IMR-90 (cell line): ENCODE measurements at regions not wholly inside any gene's neighbourhood (a gene's known extent, or its start where the extent isn't known, plus 50 kb on each side); places are given as distances from the start of the nearest gene placed in this dataset.

ENCODE experiments used
- ATAC-seq: fragments of 200-7000 bp; cut with Tn5 transposase; 2 replicates; pipeline ENCODE4 v1.9.1; 2020; ENCODE audit warnings: low read depth, mild to moderate bottlenecking, moderate library complexity
- BruUV-seq: library from RNA; stranded (reverse); fragments of 400-500 nt; replicated peaks from 2 replicates; lab custom pipeline; 2021; lab: Mats Ljungman, UMichigan
- CTCF ChIA-PET: fragments of 300-600 bp; formaldehyde crosslinking; extraction: SDS; loops from one replicate; lab custom pipeline; 2021; ENCODE audit warnings: antibody characterized with exemption; lab: Yijun Ruan, JAX
- POLR2A ChIA-PET: fragments of 300-600 bp; sonication (Branson Sonifier 250); formaldehyde crosslinking; loops from one replicate; lab custom pipeline; 2022; ENCODE audit warnings: antibody characterized with exemption; ENCODE audit not compliant: unreplicated experiment; lab: Charles Lee
- DNase-seq: peaks from one replicate; pipeline ENCODE4 v3.0.0; 2013
- H2AFZ ChIP-seq: replicated peaks from 2 replicates; pipeline ENCODE3; 2013; ENCODE audit warnings: low read length, mild to moderate bottlenecking; ENCODE audit not compliant: poor library complexity
- H2AK5ac ChIP-seq: 2 replicates; pipeline ENCODE4 v1.6.1; 2013; ENCODE audit warnings: low read depth, low read length, inconsistent platforms
- H2AK9ac ChIP-seq: replicated peaks from 2 replicates; pipeline ENCODE3; 2013; ENCODE audit warnings: mild to moderate bottlenecking, low read depth, low read length, moderate library complexity; ENCODE audit not compliant: poor library complexity
- H2BK120ac ChIP-seq: 2 replicates; pipeline ENCODE4 v1.6.1; 2013; ENCODE audit warnings: low read depth, low read length, inconsistent platforms
- H2BK15ac ChIP-seq: 3 replicates; pipeline ENCODE4 v1.6.1; 2013; ENCODE audit warnings: low read depth, low read length, inconsistent platforms
- H2BK20ac ChIP-seq: 2 replicates; pipeline ENCODE4 v1.6.1; 2013; ENCODE audit warnings: low read depth, mild to moderate bottlenecking, inconsistent platforms, low read length, moderate library complexity
- H2BK5ac ChIP-seq: 2 replicates; pipeline ENCODE4 v1.6.1; 2013; ENCODE audit warnings: mild to moderate bottlenecking, low read depth, low read length, inconsistent platforms; ENCODE audit not compliant: poor library complexity, severe bottlenecking
- H3K14ac ChIP-seq: replicated peaks from 2 replicates; pipeline ENCODE4 v1.6.1; 2013; ENCODE audit warnings: low read depth, low read length, inconsistent platforms
- H3K18ac ChIP-seq: 2 replicates; pipeline ENCODE4 v1.6.1; 2013; ENCODE audit warnings: low read depth, low read length, control low read depth
- H3K23ac ChIP-seq: 2 replicates; pipeline ENCODE4 v1.6.1; 2013; ENCODE audit warnings: low read depth, low read length, inconsistent platforms
- H3K27ac ChIP-seq: 2 replicates; pipeline ENCODE4 v1.5.1; 2013; ENCODE audit warnings: mild to moderate bottlenecking, control low read depth, low read length; ENCODE audit not compliant: insufficient read depth
- H3K27me3 ChIP-seq: 2 replicates; pipeline ENCODE4 v1.6.1; 2013; ENCODE audit warnings: low read length; ENCODE audit not compliant: control insufficient read depth, insufficient read depth
- H3K36me3 ChIP-seq: 2 replicates; pipeline ENCODE4 v1.6.1; 2013; ENCODE audit warnings: low read length, mixed read lengths; ENCODE audit not compliant: control insufficient read depth, insufficient read depth
- H3K4ac ChIP-seq: 2 replicates; pipeline ENCODE4 v1.6.1; 2013; ENCODE audit warnings: low read depth, low read length, inconsistent platforms
- H3K4me1 ChIP-seq: 2 replicates; pipeline ENCODE4 v1.6.1; 2013; ENCODE audit warnings: low read length, mixed read lengths; ENCODE audit not compliant: control insufficient read depth, insufficient read depth
- H3K4me2 ChIP-seq: 2 replicates; pipeline ENCODE4 v1.6.1; 2013; ENCODE audit warnings: low read depth, mild to moderate bottlenecking, control low read depth, low read length, moderate library complexity
- H3K4me3 ChIP-seq: 2 replicates; pipeline ENCODE4 v1.5.1; 2013; ENCODE audit warnings: low read depth, mild to moderate bottlenecking, control low read depth, low read length, moderate library complexity; ENCODE audit not compliant: insufficient read depth
- H3K56ac ChIP-seq: 2 replicates; pipeline ENCODE4 v1.6.1; 2013; ENCODE audit warnings: low read length, inconsistent platforms; ENCODE audit not compliant: insufficient read depth; ENCODE audit errors: extremely low read depth
- H3K79me1 ChIP-seq, 2 experiments: 2 replicates each; pipeline ENCODE4 v1.6.1; 2013; ENCODE audit warnings: low read length in 2 of 2, inconsistent platforms in 1 of 2, low read depth in 1 of 2
- H3K9ac ChIP-seq: 2 replicates; pipeline ENCODE4 v1.6.1; 2013; ENCODE audit warnings: low read depth, low read length, control low read depth
- H3K9me1 ChIP-seq: 2 replicates; pipeline ENCODE4 v1.6.1; 2013; ENCODE audit warnings: low read length, inconsistent platforms; ENCODE audit not compliant: insufficient read depth
- H3K9me3 ChIP-seq: 2 replicates; pipeline ENCODE4 v1.6.1; 2013; ENCODE audit warnings: low read length; ENCODE audit not compliant: control insufficient read depth, insufficient read depth
- H4K20me1 ChIP-seq: 2 replicates; pipeline ENCODE4 v1.6.1; 2013; ENCODE audit warnings: low read length, inconsistent platforms; ENCODE audit not compliant: insufficient read depth
- H4K5ac ChIP-seq: 2 replicates; pipeline ENCODE4 v1.6.1; 2013; ENCODE audit warnings: mild to moderate bottlenecking, low read depth, low read length, control low read depth
- H4K8ac ChIP-seq, 2 experiments: 2 replicates each; pipeline ENCODE4 v1.6.1; 2013; ENCODE audit warnings: low read depth in 2 of 2, low read length in 2 of 2, control low read depth in 1 of 2, inconsistent platforms in 1 of 2
- H4K91ac ChIP-seq: 2 replicates; pipeline ENCODE4 v1.6.1; 2013; ENCODE audit warnings: low read depth, low read length, inconsistent platforms; ENCODE audit not compliant: insufficient read depth
- BHLHE40 ChIP-seq: fragments of 150-350 bp; IDR thresholded peaks from 2 replicates; pipeline ENCODE4 v1.6.1; 2016; ENCODE audit warnings: mild to moderate bottlenecking, low read depth, low read length
- CEBPB ChIP-seq: IDR thresholded peaks from 2 replicates; pipeline ENCODE4 v1.6.1; 2012; ENCODE audit warnings: low read depth, low read length, improper control_type of control experiment
- CHD1 ChIP-seq: IDR thresholded peaks from 2 replicates; pipeline ENCODE4 v1.6.1; 2012; ENCODE audit warnings: low read depth, low read length, improper control_type of control experiment
- FOS ChIP-seq: fragments of 150-350 bp; IDR thresholded peaks from 2 replicates; pipeline ENCODE4 v1.6.1; 2016; ENCODE audit warnings: low read depth, low read length
- MAFK ChIP-seq: IDR thresholded peaks from 2 replicates; pipeline ENCODE4 v1.6.1; 2012; ENCODE audit warnings: low read depth, low read length, improper control_type of control experiment
- MAZ ChIP-seq: IDR thresholded peaks from 2 replicates; pipeline ENCODE4 v1.6.1; 2012; ENCODE audit warnings: low read depth, mild to moderate bottlenecking, low read length, improper control_type of control experiment, moderate library complexity, borderline replicate concordance
- MXI1 ChIP-seq: IDR thresholded peaks from 2 replicates; pipeline ENCODE4 v1.6.1; 2012; ENCODE audit warnings: low read depth, mild to moderate bottlenecking, low read length, moderate library complexity, borderline replicate concordance
- NFE2L2 ChIP-seq: fragments of 150-350 bp; IDR thresholded peaks from 2 replicates; pipeline ENCODE4 v1.6.1; 2016; ENCODE audit warnings: low read depth, mild to moderate bottlenecking, low read length
- RCOR1 ChIP-seq: IDR thresholded peaks from 2 replicates; pipeline ENCODE4 v1.6.1; 2012; ENCODE audit warnings: mild to moderate bottlenecking, low read length, improper control_type of control experiment; ENCODE audit not compliant: insufficient replicate concordance
- RFX5 ChIP-seq: IDR thresholded peaks from 2 replicates; pipeline ENCODE4 v1.8.0; 2012; ENCODE audit warnings: low read depth, mild to moderate bottlenecking, low read length, moderate library complexity
- WGBS, 2 experiments: methylation state at CpG; one replicate each; pipeline versions ENCODE4 v1.1.5 to v1.1.7; 2013; ENCODE audit warnings: missing lambda C conversion rate in 2 of 2; ENCODE audit not compliant: insufficient read length in 1 of 2; ENCODE audit errors: extremely low coverage in 2 of 2; 5-methylcytosine and 5-hydroxymethylcytosine counted together
- dilution Hi-C: fragments of 300-500 bp; cut with HindIII; formaldehyde crosslinking; loops from one replicate; pipeline ENCODE4 v1.14.3; 2018; ENCODE audit warnings: low sequenced_read_pairs; ENCODE audit not compliant: unreplicated experiment
- in situ Hi-C: fragments of 300-500 bp; cut with MboI; formaldehyde crosslinking; loops from 3 replicates; pipeline ENCODE4 v1.14.3; 2019; ENCODE audit warnings: low sequenced_read_pairs, inconsistent platforms, mixed read lengths
- intact Hi-C: fragments of 100-400 bp; cut with micrococcal nuclease; formaldehyde crosslinking; loops from 2 replicates; pipeline ENCODE4 v1.10.0; 2022
- TF ChIP-seq, protein P1 (sequence below): fragments of 150-350 bp; IDR thresholded peaks from 2 replicates; pipeline ENCODE4 v1.6.1; 2017; ENCODE audit warnings: mild to moderate bottlenecking, antibody characterized with exemption, low read length, low read depth
- TF ChIP-seq, protein P2 (sequence below): fragments of 150-350 bp; IDR thresholded peaks from 2 replicates; pipeline ENCODE4 v1.6.1; 2016; ENCODE audit warnings: low read depth, mild to moderate bottlenecking, low read length, moderate library complexity, borderline replicate concordance
- TF ChIP-seq, protein P3 (sequence below): conservative IDR thresholded peaks from 2 replicates; pipeline ENCODE4 v1.5.1; 2012; ENCODE audit warnings: mild to moderate bottlenecking, low read depth, low read length, improper control_type of control experiment

DNA sequence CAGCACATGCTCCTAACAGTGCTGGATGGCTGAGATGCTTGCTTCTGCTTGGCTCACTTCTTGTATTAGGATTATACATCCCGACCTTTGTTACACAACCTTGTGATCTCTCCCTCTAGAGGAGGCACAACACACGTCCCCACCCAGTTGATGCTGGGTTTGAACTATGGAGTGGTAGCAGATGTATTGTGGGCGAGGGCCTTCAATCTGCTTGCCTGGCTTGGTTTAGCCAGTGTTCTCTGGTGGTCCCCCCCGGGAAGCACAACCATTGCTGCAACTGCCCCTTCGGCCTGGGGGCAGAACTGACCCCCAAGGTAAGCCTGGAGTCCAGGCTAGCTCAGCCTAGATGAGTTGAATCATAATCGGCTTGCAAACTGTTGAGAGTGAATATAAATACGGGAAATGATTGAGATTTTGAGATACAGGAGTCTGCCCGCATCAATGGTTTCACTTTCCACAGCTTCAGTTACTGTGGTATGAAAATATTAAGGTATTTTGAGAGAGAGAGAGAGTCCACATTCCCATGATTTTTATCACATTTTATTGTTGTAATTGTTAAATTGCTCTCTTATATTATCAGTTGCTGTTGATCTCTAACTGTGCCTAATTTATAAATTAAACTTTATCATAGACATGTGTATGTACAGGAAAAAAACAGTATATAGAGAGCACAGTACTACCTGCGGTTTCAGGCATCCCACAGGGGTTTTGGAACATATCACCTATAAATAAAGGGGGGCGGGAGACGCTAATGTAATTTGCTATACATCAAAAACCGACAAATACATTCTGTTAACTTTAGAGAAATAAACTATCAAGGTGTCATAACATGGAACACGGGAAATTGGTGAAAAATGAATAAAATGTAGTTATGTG, 482.0 kb upstream of the B3GAT1 start:
- H4K5ac ChIP-seq, result no peak overlapping the region
- no peak overlapping the region for H3K4me3 ChIP-seq
- no peak overlapping the region for H2BK5ac ChIP-seq
- no peaks in the 10 kb centered on the region for H4K20me1 ChIP-seq
- H3K27me3 ChIP-seq, result no peaks in the 10 kb centered on the region
- no peak overlapping the region for H3K9ac ChIP-seq
- no peak overlapping the region for H2AFZ ChIP-seq
- H3K9me1 ChIP-seq, result no peaks in the 10 kb centered on the region
- BruUV-seq, result no TSS peak
- H3K23ac ChIP-seq, result no peak overlapping the region
- no peak overlapping the region for H3K4me2 ChIP-seq
- ChIA-PET POLR2A (no interaction called here), CTCF (no interaction called here)
- H3K56ac ChIP-seq, result no peak overlapping the region
- H4K91ac ChIP-seq, result no peak overlapping the region
- H3K4me1 ChIP-seq, result no peaks in the 10 kb centered on the region
- no peak overlapping the region for H2AK5ac ChIP-seq
- 32% methylated on average over 2 of the region's 13 CpGs; no CpG with 5 or more reads in 1 of the 2 experiments for WGBS, 2 experiments
- in situ Hi-C loops, result no loop called here
- no peak overlapping the region for H2AK9ac ChIP-seq
- no peak overlapping the region for H3K27ac ChIP-seq
- no peak overlapping the region for H2BK120ac ChIP-seq
- ATAC-seq (no peak), DNase-seq (no peak)
- TF ChIP-seq, protein P1, sequence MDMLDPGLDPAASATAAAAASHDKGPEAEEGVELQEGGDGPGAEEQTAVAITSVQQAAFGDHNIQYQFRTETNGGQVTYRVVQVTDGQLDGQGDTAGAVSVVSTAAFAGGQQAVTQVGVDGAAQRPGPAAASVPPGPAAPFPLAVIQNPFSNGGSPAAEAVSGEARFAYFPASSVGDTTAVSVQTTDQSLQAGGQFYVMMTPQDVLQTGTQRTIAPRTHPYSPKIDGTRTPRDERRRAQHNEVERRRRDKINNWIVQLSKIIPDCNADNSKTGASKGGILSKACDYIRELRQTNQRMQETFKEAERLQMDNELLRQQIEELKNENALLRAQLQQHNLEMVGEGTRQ, result no peak
- no peak for TF ChIP-seq BHLHE40
- TF ChIP-seq, protein P2, sequence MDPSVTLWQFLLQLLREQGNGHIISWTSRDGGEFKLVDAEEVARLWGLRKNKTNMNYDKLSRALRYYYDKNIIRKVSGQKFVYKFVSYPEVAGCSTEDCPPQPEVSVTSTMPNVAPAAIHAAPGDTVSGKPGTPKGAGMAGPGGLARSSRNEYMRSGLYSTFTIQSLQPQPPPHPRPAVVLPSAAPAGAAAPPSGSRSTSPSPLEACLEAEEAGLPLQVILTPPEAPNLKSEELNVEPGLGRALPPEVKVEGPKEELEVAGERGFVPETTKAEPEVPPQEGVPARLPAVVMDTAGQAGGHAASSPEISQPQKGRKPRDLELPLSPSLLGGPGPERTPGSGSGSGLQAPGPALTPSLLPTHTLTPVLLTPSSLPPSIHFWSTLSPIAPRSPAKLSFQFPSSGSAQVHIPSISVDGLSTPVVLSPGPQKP, result no peak
- no peak for TF ChIP-seq NFE2L2
- no peak for TF ChIP-seq CEBPB
- TF ChIP-seq MAZ, result no peak
- TF ChIP-seq MXI1, result no peak
- no peak for TF ChIP-seq RFX5
- TF ChIP-seq RCOR1, result no peak
- no peak for TF ChIP-seq CHD1
- TF ChIP-seq, protein P3, sequence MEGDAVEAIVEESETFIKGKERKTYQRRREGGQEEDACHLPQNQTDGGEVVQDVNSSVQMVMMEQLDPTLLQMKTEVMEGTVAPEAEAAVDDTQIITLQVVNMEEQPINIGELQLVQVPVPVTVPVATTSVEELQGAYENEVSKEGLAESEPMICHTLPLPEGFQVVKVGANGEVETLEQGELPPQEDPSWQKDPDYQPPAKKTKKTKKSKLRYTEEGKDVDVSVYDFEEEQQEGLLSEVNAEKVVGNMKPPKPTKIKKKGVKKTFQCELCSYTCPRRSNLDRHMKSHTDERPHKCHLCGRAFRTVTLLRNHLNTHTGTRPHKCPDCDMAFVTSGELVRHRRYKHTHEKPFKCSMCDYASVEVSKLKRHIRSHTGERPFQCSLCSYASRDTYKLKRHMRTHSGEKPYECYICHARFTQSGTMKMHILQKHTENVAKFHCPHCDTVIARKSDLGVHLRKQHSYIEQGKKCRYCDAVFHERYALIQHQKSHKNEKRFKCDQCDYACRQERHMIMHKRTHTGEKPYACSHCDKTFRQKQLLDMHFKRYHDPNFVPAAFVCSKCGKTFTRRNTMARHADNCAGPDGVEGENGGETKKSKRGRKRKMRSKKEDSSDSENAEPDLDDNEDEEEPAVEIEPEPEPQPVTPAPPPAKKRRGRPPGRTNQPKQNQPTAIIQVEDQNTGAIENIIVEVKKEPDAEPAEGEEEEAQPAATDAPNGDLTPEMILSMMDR, result no peak
- no peak for TF ChIP-seq MAFK
- TF ChIP-seq FOS, result no peak
- H3K18ac ChIP-seq, result no peak overlapping the region
- peaks cover 5% of the 10 kb centered on the region for H3K9me3 ChIP-seq
- no peak overlapping the region for H3K14ac ChIP-seq
- H2BK15ac ChIP-seq, result no peak overlapping the region
- no peaks in the 10 kb centered on the region for H3K79me1 ChIP-seq
- H2BK20ac ChIP-seq, result no peak overlapping the region
- H4K8ac ChIP-seq, result no peak overlapping the region
- H3K4ac ChIP-seq, result no peak overlapping the region
- dilution Hi-C loops, result no loop called here
- no peaks in the 10 kb centered on the region for H3K36me3 ChIP-seq
- intact Hi-C loops, result no loop called here
